ENCODE measurements at regions not wholly inside any gene's neighbourhood (a gene's known extent, or its start where the extent isn't known, plus 50 kb on each side); places are given as distances from the start of the nearest gene placed in this dataset.
A peak's percentile ranks its signal among the peaks of the same experiment; 100 is the strongest.

DNA sequence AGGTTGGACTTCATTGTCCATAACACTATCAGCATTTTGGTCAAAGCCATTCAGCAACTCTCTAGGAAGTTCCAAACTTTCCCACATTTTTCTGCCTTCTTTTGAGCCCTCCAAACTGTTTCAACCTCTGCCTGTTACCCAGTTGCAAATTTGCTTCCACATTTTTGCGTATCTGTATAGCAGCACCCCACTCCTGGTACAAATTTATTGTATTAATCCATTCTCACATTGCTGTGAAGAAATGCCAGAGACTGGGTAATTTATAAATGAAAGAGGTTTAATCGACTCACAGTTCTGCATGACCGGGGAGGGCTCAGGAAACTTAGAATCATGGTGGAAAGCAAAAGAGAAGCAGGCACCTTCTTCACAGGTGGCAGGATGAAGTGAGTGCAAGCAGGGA is 198.8 kb downstream of the MTERF1 start:
- Histone ChIP-seq H3K4me3 (no peak overlapping the region), H3K9me3 (ENCODE audit: low read depth, low read length) (no peaks in the 10 kb centered on the region; the same call in 1 of the 2 replicates), H3K36me3 (ENCODE audit: insufficient read depth, low read length) (no peaks in the 10 kb centered on the region), H3K27ac (no peak overlapping the region), H3K9ac (ENCODE audit: insufficient read length) (no peak overlapping the region)
- no peak for DNase-seq (ENCODE audit: low read depth, low spot score)
- TF ChIP-seq POLR2AphosphoS5 (IDR thresholded peaks at IDR 0.05; ENCODE audit: borderline replicate concordance, low read depth, low read length) (no peak), FOXP2 (optimal IDR thresholded peaks at IDR 0.05; ENCODE audit: control extremely low read depth, extremely low read length, insufficient read depth) (no peak), EZH2 (IDR thresholded peaks at IDR 0.05) (no peak)

DNA sequence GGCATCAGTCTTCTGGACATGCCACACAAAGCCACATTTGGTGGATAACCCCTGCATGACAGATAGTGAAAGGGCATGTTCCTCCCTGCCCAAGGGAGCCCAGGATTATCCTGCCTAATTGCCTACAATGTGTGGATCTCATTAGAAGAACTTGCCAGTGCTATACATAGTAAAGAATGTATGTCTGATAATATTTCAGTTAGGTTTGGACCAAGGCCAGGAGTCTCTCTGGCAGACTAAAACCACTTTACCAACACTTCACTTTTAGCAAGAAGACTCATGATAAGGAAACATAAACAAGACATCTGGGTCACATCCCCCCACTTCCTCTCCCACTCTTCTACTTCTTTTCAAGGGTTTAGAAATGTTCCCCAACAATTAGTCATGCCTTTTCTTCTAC is 196.7 kb downstream of the MTERF1 start:
- Histone ChIP-seq H3K36me3 (ENCODE audit: insufficient read depth, low read length) (no peaks in the 10 kb centered on the region), H3K27ac (no peak overlapping the region), H3K4me3 (peak overlapping the region; percentile 22), H3K9ac (ENCODE audit: insufficient read length) (no peak overlapping the region), H3K9me3 (ENCODE audit: low read depth, low read length) (no peaks in the 10 kb centered on the region; the same call in 1 of the 2 replicates)
- peak; percentile 95 for DNase-seq (ENCODE audit: low read depth, low spot score)
- peak; percentile 86 for TF ChIP-seq FOXP2 (optimal IDR thresholded peaks at IDR 0.05; ENCODE audit: control extremely low read depth, extremely low read length, insufficient read depth)
- TF ChIP-seq EZH2 (IDR thresholded peaks at IDR 0.05) = no peak
- TF ChIP-seq POLR2AphosphoS5 (IDR thresholded peaks at IDR 0.05; ENCODE audit: borderline replicate concordance, low read depth, low read length) = peak; percentile 65; the same call in 1 of the 2 replicates

DNA sequence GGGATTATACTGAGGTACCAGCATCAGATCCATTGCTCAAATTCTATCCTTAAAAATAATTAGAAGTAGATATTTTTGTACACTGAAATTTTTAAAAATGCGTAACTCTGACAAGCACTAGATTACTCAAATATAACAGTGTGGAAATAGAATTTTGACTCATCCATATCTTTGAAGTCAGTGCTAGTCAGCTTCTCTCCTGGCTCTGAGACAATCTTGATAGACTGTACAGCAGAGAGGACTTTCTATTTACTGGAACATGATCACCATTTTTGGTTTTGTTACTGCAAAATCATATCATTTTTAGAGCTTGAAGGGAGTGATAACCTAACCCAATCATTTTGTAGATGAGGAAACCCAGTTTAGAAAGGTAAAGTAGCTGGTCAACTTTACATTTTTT is 195.0 kb downstream of the MTERF1 start:
- H3K9ac ChIP-seq (ENCODE audit: insufficient read length) = no peak overlapping the region
- no peak for DNase-seq (ENCODE audit: low read depth, low spot score)
- H3K4me3 ChIP-seq = no peak overlapping the region
- H3K9me3 ChIP-seq (ENCODE audit: low read depth, low read length) = no peaks in the 10 kb centered on the region; the same call in 1 of the 2 replicates
- no peak for TF ChIP-seq EZH2 (IDR thresholded peaks at IDR 0.05)
- no peak for TF ChIP-seq POLR2AphosphoS5 (IDR thresholded peaks at IDR 0.05; ENCODE audit: borderline replicate concordance, low read depth, low read length)
- TF ChIP-seq FOXP2 (optimal IDR thresholded peaks at IDR 0.05; ENCODE audit: control extremely low read depth, extremely low read length, insufficient read depth) = no peak
- no peak overlapping the region for H3K27ac ChIP-seq
- H3K36me3 ChIP-seq (ENCODE audit: insufficient read depth, low read length) = no peaks in the 10 kb centered on the region

DNA sequence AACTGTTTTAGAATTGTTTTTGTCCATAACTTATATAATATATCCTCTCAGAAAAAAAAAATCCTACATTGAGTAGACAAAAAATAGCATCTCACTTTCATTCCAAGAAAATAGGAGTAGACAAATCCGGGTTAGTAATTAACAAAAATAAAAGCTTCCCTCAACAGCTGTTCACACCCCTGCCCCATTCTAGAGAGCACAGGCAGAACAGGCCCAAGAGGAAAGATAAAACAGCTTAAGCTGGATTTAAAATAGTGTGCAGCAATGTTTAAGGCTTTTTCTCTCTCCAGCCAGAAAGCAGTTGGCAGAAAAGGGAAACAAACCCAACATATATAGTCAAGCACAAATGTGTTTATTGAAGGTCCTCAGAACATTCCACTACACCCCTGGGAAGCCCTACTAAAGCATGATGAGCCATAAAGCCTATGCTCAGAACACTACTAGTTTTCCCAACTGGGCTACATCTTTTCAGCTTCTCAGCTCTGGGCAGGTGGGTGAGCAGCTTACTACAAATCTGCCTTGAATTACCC is 189.9 kb downstream of the MTERF1 start:
- H3K36me3 ChIP-seq (ENCODE audit: insufficient read depth, low read length) = no peaks in the 10 kb centered on the region
- no peak for TF ChIP-seq FOXP2 (optimal IDR thresholded peaks at IDR 0.05; ENCODE audit: control extremely low read depth, extremely low read length, insufficient read depth)
- TF ChIP-seq EZH2 (IDR thresholded peaks at IDR 0.05) = no peak
- no peak for TF ChIP-seq POLR2AphosphoS5 (IDR thresholded peaks at IDR 0.05; ENCODE audit: borderline replicate concordance, low read depth, low read length)
- no peak overlapping the region for H3K4me3 ChIP-seq
- H3K9ac ChIP-seq (ENCODE audit: insufficient read length) = no peak overlapping the region
- DNase-seq (ENCODE audit: low read depth, low spot score) = no peak
- H3K27ac ChIP-seq = no peak overlapping the region
- no peaks in the 10 kb centered on the region for H3K9me3 ChIP-seq (ENCODE audit: low read depth, low read length)

DNA sequence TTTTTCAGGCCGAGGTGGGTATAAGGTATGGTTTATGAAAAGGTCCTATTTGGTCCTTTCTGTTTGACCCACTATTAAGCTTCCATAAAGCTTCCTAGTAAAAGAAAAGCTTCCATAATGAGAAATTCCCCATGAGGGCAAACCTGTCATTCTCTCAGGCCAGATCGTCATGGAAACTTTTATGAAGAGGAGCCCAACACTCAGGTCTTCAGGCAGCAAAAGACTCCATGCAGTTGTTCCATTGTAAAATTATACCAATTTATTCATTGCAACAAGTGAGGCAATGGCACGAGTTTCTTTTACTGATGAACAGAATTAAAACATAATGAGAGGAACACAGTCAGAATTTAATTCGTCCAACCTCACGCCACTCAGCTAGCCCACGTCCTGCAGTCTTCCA is 188.6 kb downstream of the MTERF1 start:
- H3K9me3 ChIP-seq (ENCODE audit: low read depth, low read length) = no peaks in the 10 kb centered on the region
- no peak for TF ChIP-seq POLR2AphosphoS5 (IDR thresholded peaks at IDR 0.05; ENCODE audit: borderline replicate concordance, low read depth, low read length)
- TF ChIP-seq FOXP2 (optimal IDR thresholded peaks at IDR 0.05; ENCODE audit: control extremely low read depth, extremely low read length, insufficient read depth) = no peak
- no peak for TF ChIP-seq EZH2 (IDR thresholded peaks at IDR 0.05)
- no peaks in the 10 kb centered on the region for H3K36me3 ChIP-seq (ENCODE audit: insufficient read depth, low read length)
- no peak overlapping the region for H3K9ac ChIP-seq (ENCODE audit: insufficient read length)
- H3K4me3 ChIP-seq = no peak overlapping the region
- DNase-seq (ENCODE audit: low read depth, low spot score) = no peak
- H3K27ac ChIP-seq = no peak overlapping the region

DNA sequence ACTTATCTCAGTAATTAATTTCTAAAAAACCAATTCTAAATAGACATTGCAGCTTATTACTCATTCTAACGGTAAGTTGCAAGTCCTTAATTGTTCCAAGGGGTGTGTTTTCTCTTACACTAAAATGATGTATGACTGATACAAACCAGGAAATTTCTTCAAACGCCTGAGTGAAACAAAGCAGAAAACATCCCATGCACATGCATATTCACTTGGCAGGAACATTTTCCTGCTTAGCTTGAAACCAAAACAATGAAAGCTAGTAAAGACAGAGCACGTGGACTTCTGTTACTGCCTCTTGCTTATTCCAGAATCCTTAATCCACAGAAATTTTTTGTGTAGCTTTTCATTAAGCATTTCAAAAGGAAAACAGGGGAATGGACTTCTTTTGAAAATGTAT is 187.7 kb downstream of the MTERF1 start:
- TF ChIP-seq FOXP2 (optimal IDR thresholded peaks at IDR 0.05; ENCODE audit: control extremely low read depth, extremely low read length, insufficient read depth) (no peak), EZH2 (IDR thresholded peaks at IDR 0.05) (no peak), POLR2AphosphoS5 (IDR thresholded peaks at IDR 0.05; ENCODE audit: borderline replicate concordance, low read depth, low read length) (no peak)
- no peaks in the 10 kb centered on the region for H3K36me3 ChIP-seq (ENCODE audit: insufficient read depth, low read length)
- no peak overlapping the region for H3K27ac ChIP-seq
- H3K9me3 ChIP-seq (ENCODE audit: low read depth, low read length) = no peaks in the 10 kb centered on the region
- no peak for DNase-seq (ENCODE audit: low read depth, low spot score)
- peak overlapping the region; percentile 21 for H3K9ac ChIP-seq (ENCODE audit: insufficient read length)
- H3K4me3 ChIP-seq = no peak overlapping the region

DNA sequence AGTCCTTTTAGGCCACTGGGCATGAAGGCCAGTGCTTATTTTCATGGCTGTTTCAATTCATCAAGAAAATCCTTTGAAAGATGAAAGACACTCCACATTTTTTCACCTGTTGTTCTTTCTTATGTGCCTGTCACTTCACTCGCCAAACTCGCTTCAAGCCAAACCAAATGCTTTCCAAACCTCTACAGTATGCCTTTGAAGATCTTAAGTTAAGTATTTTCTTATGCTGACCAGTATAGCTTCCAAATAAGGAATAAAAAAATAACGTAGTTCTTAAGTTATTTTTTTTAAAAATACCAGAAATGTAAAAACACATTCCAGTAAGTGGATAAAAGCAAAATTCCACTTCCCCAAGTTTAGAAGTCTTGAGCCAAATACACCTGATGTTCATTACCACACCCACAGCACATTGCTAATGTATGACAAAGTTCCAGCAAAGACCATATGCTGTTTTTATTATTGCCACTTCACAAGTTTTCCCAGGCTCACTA is 186.1 kb downstream of the MTERF1 start:
- Histone ChIP-seq H3K4me3 (no peak overlapping the region), H3K27ac (no peak overlapping the region), H3K36me3 (ENCODE audit: insufficient read depth, low read length) (no peaks in the 10 kb centered on the region), H3K9me3 (ENCODE audit: low read depth, low read length) (no peaks in the 10 kb centered on the region), H3K9ac (ENCODE audit: insufficient read length) (no peak overlapping the region)
- TF ChIP-seq FOXP2 (optimal IDR thresholded peaks at IDR 0.05; ENCODE audit: control extremely low read depth, extremely low read length, insufficient read depth) = no peak
- TF ChIP-seq EZH2 (IDR thresholded peaks at IDR 0.05) = no peak
- no peak for TF ChIP-seq POLR2AphosphoS5 (IDR thresholded peaks at IDR 0.05; ENCODE audit: borderline replicate concordance, low read depth, low read length)
- DNase-seq (ENCODE audit: low read depth, low spot score) = no peak

DNA sequence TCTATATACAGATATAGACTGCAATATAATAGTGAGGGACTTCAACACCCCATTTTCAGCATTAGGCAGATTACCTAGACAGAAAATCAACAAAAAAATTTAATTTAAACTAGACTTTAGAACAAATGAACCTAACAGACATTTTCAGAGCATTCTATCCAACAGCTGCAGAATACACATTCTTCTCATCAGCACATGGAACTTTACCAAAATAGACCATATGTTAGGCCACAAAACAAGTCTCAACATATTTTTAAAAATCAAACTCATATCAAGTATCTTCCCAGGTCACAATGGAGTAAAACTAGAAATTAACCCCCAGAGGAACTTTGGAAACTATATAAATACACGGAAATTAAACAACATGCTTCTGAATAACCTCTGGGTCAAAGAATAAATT is 169.6 kb downstream of the MTERF1 start:
- Histone ChIP-seq H3K36me3 (ENCODE audit: insufficient read depth, low read length) (no peaks in the 10 kb centered on the region), H3K27ac (no peak overlapping the region), H3K9me3 (ENCODE audit: low read depth, low read length) (no peaks in the 10 kb centered on the region), H3K4me3 (no peak overlapping the region), H3K9ac (ENCODE audit: insufficient read length) (no peak overlapping the region)
- TF ChIP-seq POLR2AphosphoS5 (IDR thresholded peaks at IDR 0.05; ENCODE audit: borderline replicate concordance, low read depth, low read length) (no peak), EZH2 (IDR thresholded peaks at IDR 0.05) (no peak), FOXP2 (optimal IDR thresholded peaks at IDR 0.05; ENCODE audit: control extremely low read depth, extremely low read length, insufficient read depth) (no peak)
- no peak for DNase-seq (ENCODE audit: low read depth, low spot score)

DNA sequence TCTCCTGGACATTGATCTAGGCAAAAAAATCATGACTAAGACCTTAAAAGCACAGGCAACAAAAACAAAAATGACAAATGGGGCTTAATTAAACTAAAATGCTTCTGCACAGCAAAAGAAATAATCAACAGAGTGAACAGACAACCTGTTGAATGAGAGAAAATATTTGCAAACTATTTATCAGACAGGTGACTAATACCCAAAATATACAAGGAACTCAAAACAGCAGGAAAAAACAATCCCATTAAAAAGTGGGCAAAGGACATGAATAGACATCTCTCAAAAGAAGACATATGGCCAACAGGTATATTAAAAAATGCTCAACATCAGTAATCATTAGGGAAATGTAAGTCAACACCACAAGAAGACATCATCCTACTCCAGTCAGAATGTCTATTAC is 166.8 kb downstream of the MTERF1 start:
- TF ChIP-seq FOXP2 (optimal IDR thresholded peaks at IDR 0.05; ENCODE audit: control extremely low read depth, extremely low read length, insufficient read depth) (no peak), EZH2 (IDR thresholded peaks at IDR 0.05) (no peak), POLR2AphosphoS5 (IDR thresholded peaks at IDR 0.05; ENCODE audit: borderline replicate concordance, low read depth, low read length) (no peak)
- H3K9ac ChIP-seq (ENCODE audit: insufficient read length) = no peak overlapping the region
- H3K4me3 ChIP-seq = no peak overlapping the region
- no peak for DNase-seq (ENCODE audit: low read depth, low spot score)
- no peaks in the 10 kb centered on the region for H3K9me3 ChIP-seq (ENCODE audit: low read depth, low read length)
- no peaks in the 10 kb centered on the region for H3K36me3 ChIP-seq (ENCODE audit: insufficient read depth, low read length)
- no peak overlapping the region for H3K27ac ChIP-seq

All from SK-N-MC (cell line).